ENCODE measurements at regions not wholly inside any gene's neighbourhood (a gene's known extent, or its start where the extent isn't known, plus 50 kb on each side); places are given as distances from the start of the nearest gene placed in this dataset.

GRCh38 chr2:62307469-62308389 lies 111.8 kb downstream of the B3GNT2 start:
- Histone ChIP-seq H3K27ac (peak overlapping the region; percentile 64), H3K27me3 (no peaks in the 10 kb centered on the region), H3K36me3 (no peaks in the 10 kb centered on the region), H3K9me3 (no peaks in the 10 kb centered on the region), H3K4me3 (no peak overlapping the region), H3K4me1 (peaks cover 54% of the 10 kb centered on the region)
- no peak for DNase-seq (ENCODE audit: extremely low spot score in 2 of 2)
- TF ChIP-seq POLR2AphosphoS5 (IDR thresholded peaks at IDR 0.05; ENCODE audit: insufficient read depth in 1 of 2, low read depth in 1 of 2) (no peak), CTCF (IDR thresholded peaks at IDR 0.05) (no peak), POLR2A (IDR thresholded peaks at IDR 0.05) (no peak)
- intact Hi-C loops (cut with DNase I) = no loop called here

- Histone ChIP-seq H3K4me3 (no peak overlapping the region), H3K27me3 (no peaks in the 10 kb centered on the region), H3K9me3 (no peaks in the 10 kb centered on the region), H3K27ac (peak overlapping the region; percentile 64), H3K4me1 (peaks cover 54% of the 10 kb centered on the region), H3K36me3 (no peaks in the 10 kb centered on the region)
- DNase-seq (ENCODE audit: extremely low spot score in 2 of 2) = no peak
- intact Hi-C loops (cut with DNase I) = no loop called here
- TF ChIP-seq CTCF (IDR thresholded peaks at IDR 0.05) = no peak
- no peak for TF ChIP-seq POLR2A (IDR thresholded peaks at IDR 0.05)
- peak in 1 of 2 donors; percentile 26 for TF ChIP-seq POLR2AphosphoS5 (IDR thresholded peaks at IDR 0.05; ENCODE audit: insufficient read depth in 1 of 2, low read depth in 1 of 2)
These were observed 111.0 kb downstream of the B3GNT2 start for GRCh38 chr2:62306751-62307468.

GRCh38 chr2:62305421-62306176 lies 109.7 kb downstream of the B3GNT2 start:
- Histone ChIP-seq H3K27ac (no peak overlapping the region), H3K4me3 (no peak overlapping the region), H3K4me1 (peaks cover 54% of the 10 kb centered on the region), H3K36me3 (no peaks in the 10 kb centered on the region), H3K9me3 (no peaks in the 10 kb centered on the region), H3K27me3 (no peaks in the 10 kb centered on the region)
- no peak for DNase-seq (ENCODE audit: extremely low spot score in 2 of 2)
- intact Hi-C loops (cut with DNase I) = no loop called here
- TF ChIP-seq CTCF (IDR thresholded peaks at IDR 0.05) (no peak), POLR2A (IDR thresholded peaks at IDR 0.05) (no peak), POLR2AphosphoS5 (IDR thresholded peaks at IDR 0.05; ENCODE audit: insufficient read depth in 1 of 2, low read depth in 1 of 2) (no peak)

- Histone ChIP-seq H3K4me1 (peaks cover 49% of the 10 kb centered on the region), H3K4me3 (no peak overlapping the region), H3K27me3 (no peaks in the 10 kb centered on the region), H3K36me3 (no peaks in the 10 kb centered on the region), H3K27ac (peak overlapping the region; percentile 59), H3K9me3 (no peaks in the 10 kb centered on the region)
- TF ChIP-seq POLR2A (IDR thresholded peaks at IDR 0.05) (no peak), POLR2AphosphoS5 (IDR thresholded peaks at IDR 0.05; ENCODE audit: insufficient read depth in 1 of 2, low read depth in 1 of 2) (peak in 1 of 2 donors; percentile 55), CTCF (IDR thresholded peaks at IDR 0.05) (no peak)
- DNase-seq (ENCODE audit: extremely low spot score in 2 of 2) = no peak
- intact Hi-C loops (cut with DNase I) = no loop called here
These were observed 108.8 kb downstream of the B3GNT2 start for GRCh38 chr2:62304429-62305417.
